Endothelial cell of umbilical vein (primary cell): ENCODE measurements at regions not wholly inside any gene's neighbourhood (a gene's known extent, or its start where the extent isn't known, plus 50 kb on each side); places are given as distances from the start of the nearest gene placed in this dataset.

Experiments
- BruUV-seq: library from RNA; stranded (reverse); fragments of 400-500 nt; replicated peaks from 2 replicates; lab custom pipeline; 2021; lab: Mats Ljungman, UMichigan
- CTCF ChIA-PET: fragments of 300-600, 350-600 bp; sonication (Branson Sonifier 250); formaldehyde crosslinking; loops from one replicate; lab custom pipeline; 2021; ENCODE audit warnings: antibody characterized with exemption, inconsistent platforms; lab: Charles Lee
- POLR2A ChIA-PET: fragments of 300-600, 350-600 bp; sonication (Branson Sonifier 250); formaldehyde crosslinking; loops from one replicate; lab custom pipeline; 2021; ENCODE audit warnings: antibody characterized with exemption, inconsistent platforms; lab: Charles Lee
- DNase-seq: peaks from one replicate; pipeline ENCODE4 v3.0.0-alpha.2; 2011; ENCODE audit warnings: low read depth, low spot score
- FAIRE-seq: peaks from 2 replicates; lab custom pipeline; 2011; peaks lifted over from hg19 to GRCh38; lab: Jason Lieb, UNC
- H2AFZ ChIP-seq: 2 replicates; pipeline ENCODE4 v1.6.0; 2012; ENCODE audit warnings: low read depth, low read length, control low read depth, inconsistent platforms
- H3K27ac ChIP-seq: 2 replicates; pipeline ENCODE4 v1.5.1; 2011; ENCODE audit warnings: low read depth, mild to moderate bottlenecking, control low read depth, low read length, moderate library complexity; ENCODE audit not compliant: insufficient read depth
- H3K27me3 ChIP-seq, 2 experiments: 2 replicates each; pipeline versions ENCODE4 v1.6.0 to v1.6.1; 2011; ENCODE audit warnings: low read length in 2 of 2, mixed read lengths in 1 of 2; ENCODE audit not compliant: control insufficient read depth in 2 of 2, insufficient read depth in 2 of 2
- H3K36me3 ChIP-seq, 2 experiments: 2 replicates in 1 of 2; 3 replicates in 1 of 2; pipeline ENCODE4 v1.5.1; 2011; ENCODE audit warnings: low read length in 2 of 2, mild to moderate bottlenecking in 1 of 2, moderate library complexity in 1 of 2; ENCODE audit not compliant: control insufficient read depth in 2 of 2, insufficient read depth in 2 of 2; ENCODE audit errors: extremely low read depth in 1 of 2
- H3K4me1 ChIP-seq: 3 replicates; pipeline ENCODE4 v1.5.1; 2011; ENCODE audit warnings: mild to moderate bottlenecking, low read length; ENCODE audit not compliant: control insufficient read depth, insufficient read depth; ENCODE audit errors: extremely low read depth
- H3K4me2 ChIP-seq: 2 replicates; pipeline ENCODE4 v1.6.1; 2011; ENCODE audit warnings: low read length, control low read depth, mixed read lengths; ENCODE audit not compliant: insufficient read depth
- H3K4me3 ChIP-seq, 3 experiments: fragments of 200-600 bp in 1 of 3; sonication (generic), shearing (Covaris generic) in 1 of 3; replicated peaks in 1 of 3; 2 replicates each; pipeline ENCODE4 v1.5.1; 2011 to 2016; ENCODE audit warnings: control low read depth in 3 of 3, low read length in 3 of 3, mild to moderate bottlenecking in 2 of 3, inconsistent platforms in 1 of 3, low read depth in 1 of 3, moderate library complexity in 1 of 3; ENCODE audit not compliant: insufficient read depth in 1 of 3
- H3K79me2 ChIP-seq: 2 replicates; pipeline ENCODE4 v1.6.0; 2012; ENCODE audit warnings: low read length, inconsistent platforms; ENCODE audit not compliant: control insufficient read depth, insufficient read depth
- H3K9ac ChIP-seq: replicated peaks from 2 replicates; pipeline ENCODE3; 2011; ENCODE audit warnings: low read length, control low read depth; ENCODE audit not compliant: insufficient read depth; ENCODE audit errors: extremely low read depth
- H3K9me1 ChIP-seq: replicated peaks from 3 replicates; pipeline ENCODE4 v1.6.0; 2011; ENCODE audit warnings: mild to moderate bottlenecking, low read length; ENCODE audit not compliant: control insufficient read depth, insufficient read depth; ENCODE audit errors: extremely low read depth
- H3K9me3 ChIP-seq: replicated peaks from 2 replicates; pipeline ENCODE4 v1.5.1; 2012; ENCODE audit warnings: low read length, inconsistent platforms; ENCODE audit not compliant: control insufficient read depth, insufficient read depth
- H4K20me1 ChIP-seq: replicated peaks from 2 replicates; pipeline ENCODE3; 2011; ENCODE audit warnings: mild to moderate bottlenecking, low read length; ENCODE audit not compliant: control insufficient read depth, insufficient read depth; ENCODE audit errors: extremely low read depth
- EZH2 ChIP-seq: IDR thresholded peaks from 2 replicates; pipeline ENCODE4 v1.6.1; 2012; ENCODE audit warnings: borderline replicate concordance, low read depth, mild to moderate bottlenecking, moderate library complexity, low read length, inconsistent platforms; ENCODE audit not compliant: severe bottlenecking
- FOS ChIP-seq: IDR thresholded peaks from 2 replicates; pipeline ENCODE4 v1.6.1; 2011; ENCODE audit warnings: mild to moderate bottlenecking, low read length, moderate library complexity, borderline replicate concordance; ENCODE audit not compliant: insufficient read depth
- GATA2 ChIP-seq: IDR thresholded peaks from 2 replicates; pipeline ENCODE4 v1.7.0; 2011; ENCODE audit warnings: low read depth, mild to moderate bottlenecking, moderate library complexity, mixed read lengths, low read length; ENCODE audit not compliant: insufficient read length, insufficient read depth
- JUN ChIP-seq: IDR thresholded peaks from 2 replicates; pipeline ENCODE4 v1.6.1; 2011; ENCODE audit warnings: borderline replicate concordance, low read depth; ENCODE audit not compliant: insufficient read length, insufficient read depth
- MAX ChIP-seq: IDR thresholded peaks from 2 replicates; pipeline ENCODE4 v1.6.1; 2011; ENCODE audit not compliant: insufficient read depth, insufficient read length
- MYC ChIP-seq: IDR thresholded peaks from one replicate; pipeline ENCODE4 v1.6.1; 2011; ENCODE audit warnings: mild to moderate bottlenecking, low read depth, low read length
- POLR2A ChIP-seq: IDR thresholded peaks from 2 replicates; pipeline ENCODE4 v1.6.1; 2012; ENCODE audit warnings: low read depth, mild to moderate bottlenecking, control low read depth, low read length
- POLR2AphosphoS5 ChIP-seq: IDR thresholded peaks from 2 replicates; pipeline ENCODE4 v1.6.1; 2012; ENCODE audit warnings: low read depth, mild to moderate bottlenecking, control low read depth, low read length, moderate library complexity; ENCODE audit not compliant: insufficient read depth
- dilution Hi-C: fragments of 300-500 bp; cut with MboI; formaldehyde crosslinking; loops from one replicate; pipeline ENCODE4 v1.15.0; 2019; ENCODE audit warnings: low sequenced_read_pairs; ENCODE audit not compliant: extremely low pct_ligation_motif_present
- intact Hi-C: fragments of 100-400 bp; cut with micrococcal nuclease; formaldehyde crosslinking; loops from one replicate; pipeline ENCODE4 v1.10.0; 2022
- TF ChIP-seq, protein P1 (sequence below), 2 donors: IDR thresholded peaks; 1 replicate in 1 of 2; 2 replicates in 1 of 2; pipeline ENCODE4 v1.5.1; 2011; ENCODE audit warnings: low read length in 2 of 2, mild to moderate bottlenecking in 2 of 2, moderate library complexity in 2 of 2, control low read depth in 1 of 2, inconsistent platforms in 1 of 2, low read depth in 1 of 2; ENCODE audit not compliant: insufficient read depth in 1 of 2; ENCODE audit errors: extremely low read depth in 1 of 2

GRCh38 chr5:144812763-144813162, 642.1 kb downstream of the KCTD16 start:
- Histone ChIP-seq H3K27me3 (no peaks in the 10 kb centered on the region), H3K4me3 (no peak overlapping the region), H2AFZ (no peak overlapping the region), H3K9me3 (no peaks in the 10 kb centered on the region), H3K36me3 (no peaks in the 10 kb centered on the region), H3K9ac (no peak overlapping the region), H4K20me1 (no peaks in the 10 kb centered on the region), H3K79me2 (no peaks in the 10 kb centered on the region), H3K4me2 (no peak overlapping the region), H3K27ac (no peak overlapping the region), H3K4me1 (no peaks in the 10 kb centered on the region), H3K9me1 (no peaks in the 10 kb centered on the region)
- dilution Hi-C loops (no loop called here), intact Hi-C loops (no loop called here)
- no peak for FAIRE-seq
- POLR2A ChIA-PET, result no interaction called here
- no peak for DNase-seq
- no TSS peak for BruUV-seq
- CTCF ChIA-PET, result no interaction called here
- TF ChIP-seq FOS, result no peak
- TF ChIP-seq MAX, result no peak
- TF ChIP-seq GATA2, result no peak
- TF ChIP-seq POLR2A, result no peak
- TF ChIP-seq JUN, result no peak
- TF ChIP-seq, protein P1, sequence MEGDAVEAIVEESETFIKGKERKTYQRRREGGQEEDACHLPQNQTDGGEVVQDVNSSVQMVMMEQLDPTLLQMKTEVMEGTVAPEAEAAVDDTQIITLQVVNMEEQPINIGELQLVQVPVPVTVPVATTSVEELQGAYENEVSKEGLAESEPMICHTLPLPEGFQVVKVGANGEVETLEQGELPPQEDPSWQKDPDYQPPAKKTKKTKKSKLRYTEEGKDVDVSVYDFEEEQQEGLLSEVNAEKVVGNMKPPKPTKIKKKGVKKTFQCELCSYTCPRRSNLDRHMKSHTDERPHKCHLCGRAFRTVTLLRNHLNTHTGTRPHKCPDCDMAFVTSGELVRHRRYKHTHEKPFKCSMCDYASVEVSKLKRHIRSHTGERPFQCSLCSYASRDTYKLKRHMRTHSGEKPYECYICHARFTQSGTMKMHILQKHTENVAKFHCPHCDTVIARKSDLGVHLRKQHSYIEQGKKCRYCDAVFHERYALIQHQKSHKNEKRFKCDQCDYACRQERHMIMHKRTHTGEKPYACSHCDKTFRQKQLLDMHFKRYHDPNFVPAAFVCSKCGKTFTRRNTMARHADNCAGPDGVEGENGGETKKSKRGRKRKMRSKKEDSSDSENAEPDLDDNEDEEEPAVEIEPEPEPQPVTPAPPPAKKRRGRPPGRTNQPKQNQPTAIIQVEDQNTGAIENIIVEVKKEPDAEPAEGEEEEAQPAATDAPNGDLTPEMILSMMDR (IDR thresholded peaks at IDR 0.05; ENCODE audit: extremely low read depth in 1 of 2, insufficient read depth in 1 of 2, low read depth in 1 of 2, low read length in 2 of 2), result no peak
- TF ChIP-seq MYC, result no peak
- TF ChIP-seq EZH2, result no peak
- no peak for TF ChIP-seq POLR2AphosphoS5
